GM12875 (cell line): ENCODE measurements at regions not wholly inside any gene's neighbourhood (a gene's known extent, or its start where the extent isn't known, plus 50 kb on each side); places are given as distances from the start of the nearest gene placed in this dataset.
"Not testable (repeated sequence)": the region's sequence is repeated elsewhere in the genome, so short reads cannot be mapped to it uniquely, and the experiment has no call there.

Experiments
- H3K4me3 ChIP-seq: one replicate; pipeline ENCODE4 v1.5.1; 2011; ENCODE audit warnings: low read depth, low read length, control low read depth
- TF ChIP-seq, protein P1 (sequence below): IDR thresholded peaks from 2 replicates; pipeline ENCODE4 v1.5.1; 2011; ENCODE audit warnings: low read depth, mild to moderate bottlenecking, control low read depth, inconsistent platforms, low read length, moderate library complexity, borderline replicate concordance; ENCODE audit not compliant: insufficient read depth

DNA sequence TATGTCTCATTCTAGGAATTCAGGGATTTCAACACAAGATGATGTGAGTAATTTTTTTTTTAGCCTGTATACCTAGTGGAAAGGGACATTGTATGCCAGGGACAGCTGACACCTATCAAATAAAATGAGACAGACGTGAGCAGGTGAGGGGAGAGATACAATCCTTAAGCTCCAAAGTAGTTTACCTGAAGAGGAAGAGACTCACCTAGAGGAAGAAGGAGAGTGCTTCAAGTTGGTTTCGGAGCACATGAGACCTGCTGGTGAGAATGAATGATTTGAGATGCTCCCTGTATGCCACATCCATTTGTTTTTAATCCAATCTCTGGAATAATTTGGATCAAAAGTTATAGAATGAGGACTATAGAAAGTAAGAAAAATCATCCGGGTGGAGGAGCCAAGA, 915.4 kb upstream of the FBXO33 start:
- H3K4me3 ChIP-seq, result no peak overlapping the region
- TF ChIP-seq, protein P1, sequence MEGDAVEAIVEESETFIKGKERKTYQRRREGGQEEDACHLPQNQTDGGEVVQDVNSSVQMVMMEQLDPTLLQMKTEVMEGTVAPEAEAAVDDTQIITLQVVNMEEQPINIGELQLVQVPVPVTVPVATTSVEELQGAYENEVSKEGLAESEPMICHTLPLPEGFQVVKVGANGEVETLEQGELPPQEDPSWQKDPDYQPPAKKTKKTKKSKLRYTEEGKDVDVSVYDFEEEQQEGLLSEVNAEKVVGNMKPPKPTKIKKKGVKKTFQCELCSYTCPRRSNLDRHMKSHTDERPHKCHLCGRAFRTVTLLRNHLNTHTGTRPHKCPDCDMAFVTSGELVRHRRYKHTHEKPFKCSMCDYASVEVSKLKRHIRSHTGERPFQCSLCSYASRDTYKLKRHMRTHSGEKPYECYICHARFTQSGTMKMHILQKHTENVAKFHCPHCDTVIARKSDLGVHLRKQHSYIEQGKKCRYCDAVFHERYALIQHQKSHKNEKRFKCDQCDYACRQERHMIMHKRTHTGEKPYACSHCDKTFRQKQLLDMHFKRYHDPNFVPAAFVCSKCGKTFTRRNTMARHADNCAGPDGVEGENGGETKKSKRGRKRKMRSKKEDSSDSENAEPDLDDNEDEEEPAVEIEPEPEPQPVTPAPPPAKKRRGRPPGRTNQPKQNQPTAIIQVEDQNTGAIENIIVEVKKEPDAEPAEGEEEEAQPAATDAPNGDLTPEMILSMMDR, result no peak

DNA sequence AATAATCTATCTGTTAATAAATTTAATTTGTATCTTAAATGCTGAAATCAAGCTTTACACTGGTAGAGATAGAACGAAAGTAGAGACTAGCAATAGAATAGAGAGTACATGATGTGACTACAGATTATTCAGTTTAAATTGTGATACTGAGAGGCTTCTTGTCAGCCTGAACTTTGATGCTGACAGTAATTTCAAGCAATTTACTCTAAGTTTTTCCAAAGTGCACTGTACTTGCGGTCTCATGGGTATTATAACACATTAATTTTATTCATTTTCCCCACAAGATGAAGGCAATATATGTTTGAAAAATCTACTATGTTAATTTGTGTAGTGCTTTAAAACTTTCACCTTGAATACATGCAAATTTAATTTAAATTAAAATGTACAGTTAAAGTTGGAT, 914.0 kb upstream of the FBXO33 start:
- TF ChIP-seq, protein P1, result no peak
- H3K4me3 ChIP-seq, result no peak overlapping the region

DNA sequence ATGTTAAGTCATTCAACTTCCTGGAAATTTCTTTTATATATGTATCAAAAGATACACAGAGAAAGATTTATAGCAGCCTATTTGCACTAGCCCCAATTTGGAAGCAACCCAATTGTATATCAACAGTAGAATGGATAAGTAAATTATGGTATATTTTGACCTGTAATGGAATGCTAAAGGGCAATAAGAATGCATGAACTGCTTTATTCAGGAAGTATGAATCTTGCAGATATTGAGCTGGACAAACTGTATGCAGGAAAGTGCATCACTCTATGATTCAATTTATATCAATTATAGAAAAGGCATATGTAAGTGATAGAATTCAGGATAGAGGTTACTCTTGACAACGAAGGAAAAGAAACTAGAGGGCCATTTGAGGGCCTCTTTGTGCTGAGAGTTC, 913.1 kb upstream of the FBXO33 start:
- TF ChIP-seq, protein P1, result no peak
- no peak overlapping the region for H3K4me3 ChIP-seq

DNA sequence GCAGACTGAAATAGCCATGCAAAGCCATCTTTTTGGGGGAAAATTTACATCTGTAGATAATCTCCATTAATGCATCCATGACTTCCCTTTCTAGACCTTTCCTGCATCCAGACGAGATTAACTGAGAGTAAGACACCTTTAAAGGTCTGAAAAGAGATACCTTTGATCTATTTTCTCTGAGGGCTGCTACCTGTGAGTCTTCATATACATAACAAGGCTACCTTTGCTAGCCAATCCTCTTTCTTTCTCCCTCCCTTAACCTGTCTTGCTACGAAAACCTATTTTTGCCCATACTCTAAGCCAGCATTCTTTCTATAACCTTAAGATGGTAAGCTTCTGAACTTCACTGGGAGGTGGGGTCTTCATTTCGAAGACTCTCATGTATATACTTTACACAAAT, 908.5 kb upstream of the FBXO33 start:
- no peak overlapping the region for H3K4me3 ChIP-seq
- TF ChIP-seq, protein P1, result no peak

DNA sequence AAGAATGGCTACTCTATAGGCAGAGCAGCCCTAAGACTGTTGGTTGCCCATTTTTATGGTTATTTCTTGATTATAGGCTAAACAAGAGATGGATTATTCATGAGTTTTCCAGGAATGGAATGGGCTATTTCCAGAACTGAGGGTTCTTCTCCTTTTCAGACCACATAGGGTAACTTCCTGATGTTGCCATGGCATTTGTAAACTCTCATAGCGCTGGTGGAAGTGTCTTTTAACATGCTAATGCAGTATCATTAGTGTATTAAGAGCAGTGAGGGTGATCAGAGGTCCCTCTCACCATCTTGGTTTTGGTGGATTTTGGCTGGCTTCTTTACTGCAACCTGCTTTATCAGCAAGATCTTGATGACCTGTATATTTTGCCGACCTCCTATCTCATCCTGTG, 904.6 kb upstream of the FBXO33 start:
- no peak overlapping the region for H3K4me3 ChIP-seq
- TF ChIP-seq, protein P1, result no peak

DNA sequence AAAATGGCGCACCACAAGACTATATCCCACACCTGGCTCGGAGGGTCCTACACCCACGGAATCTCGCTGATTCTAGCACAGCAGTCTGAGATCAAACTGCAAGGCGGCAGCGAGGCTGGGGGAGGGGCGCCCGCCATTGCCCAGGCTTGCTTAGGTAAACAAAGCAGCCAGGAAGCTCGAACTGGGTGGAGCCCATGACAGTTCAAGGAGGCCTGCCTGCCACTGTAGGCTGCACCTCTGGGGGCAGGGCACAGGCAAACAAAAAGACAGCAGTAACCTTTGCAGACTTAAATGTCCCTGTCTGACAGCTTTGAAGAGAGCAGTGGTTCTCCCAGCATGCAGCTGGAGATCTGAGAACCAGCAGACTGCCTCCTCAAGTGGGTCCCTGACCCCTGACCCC, 894.3 kb upstream of the FBXO33 start:
- not testable (repeated sequence) for H3K4me3 ChIP-seq

DNA sequence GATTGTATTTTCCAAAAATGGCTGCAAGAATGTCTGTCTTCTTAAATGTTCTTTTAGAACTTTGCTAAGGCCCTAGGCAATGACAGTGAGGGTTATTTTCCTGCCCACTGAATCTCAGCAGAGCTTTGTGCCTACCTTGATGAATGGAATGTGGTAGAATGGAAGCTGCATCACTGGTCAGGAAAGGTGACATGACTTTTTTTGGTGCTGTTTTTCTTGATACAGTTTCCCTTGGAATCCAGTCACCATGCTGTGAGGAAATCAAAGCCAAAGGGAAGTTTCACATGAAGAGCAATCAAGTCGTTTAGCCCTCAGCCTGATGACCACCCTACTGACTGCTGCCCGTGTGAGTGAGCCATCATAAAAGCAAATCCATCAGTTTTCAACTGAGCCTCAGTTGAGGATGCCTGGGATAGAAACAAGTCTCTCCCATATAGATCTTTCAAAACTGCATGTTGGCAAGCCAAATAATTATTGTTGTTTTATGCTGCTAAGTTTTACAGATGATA, 886.0 kb upstream of the FBXO33 start:
- TF ChIP-seq, protein P1, result no peak
- no peak overlapping the region for H3K4me3 ChIP-seq

DNA sequence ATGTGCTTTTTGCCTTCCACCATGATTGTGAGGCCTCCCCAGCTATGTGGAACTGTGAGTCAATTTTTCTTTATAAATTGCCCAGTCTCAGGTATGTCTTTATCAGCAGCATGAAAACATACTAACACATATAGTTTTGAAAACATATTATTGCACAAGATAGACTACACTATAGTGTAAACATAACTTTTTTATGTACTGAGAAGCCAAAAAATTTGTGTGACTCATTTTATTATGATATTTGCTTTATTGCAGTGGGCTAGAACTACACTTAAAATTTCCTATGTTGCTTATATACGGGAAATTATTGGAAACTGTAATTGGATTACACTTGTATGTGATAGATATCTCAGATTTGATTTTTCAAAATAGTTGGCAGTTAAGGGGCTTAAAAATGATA, 885.5 kb upstream of the FBXO33 start:
- TF ChIP-seq, protein P1, result no peak
- H3K4me3 ChIP-seq, result no peak overlapping the region
